GM21526 (cell line): ENCODE measurements at regions not wholly inside any gene's neighbourhood (a gene's known extent, or its start where the extent isn't known, plus 50 kb on each side); places are given as distances from the start of the nearest gene placed in this dataset.
"Not testable (repeated sequence)": the region's sequence is repeated elsewhere in the genome, so short reads cannot be mapped to it uniquely, and the experiment has no call there.

Source experiments
- ATAC-seq: cut with Tn5 transposase; IDR thresholded peaks from one replicate; pipeline ENCODE4 v1.9.1; 2021; ENCODE audit warnings: moderate library complexity; ENCODE audit not compliant: unreplicated experiment, low FRiP score

DNA sequence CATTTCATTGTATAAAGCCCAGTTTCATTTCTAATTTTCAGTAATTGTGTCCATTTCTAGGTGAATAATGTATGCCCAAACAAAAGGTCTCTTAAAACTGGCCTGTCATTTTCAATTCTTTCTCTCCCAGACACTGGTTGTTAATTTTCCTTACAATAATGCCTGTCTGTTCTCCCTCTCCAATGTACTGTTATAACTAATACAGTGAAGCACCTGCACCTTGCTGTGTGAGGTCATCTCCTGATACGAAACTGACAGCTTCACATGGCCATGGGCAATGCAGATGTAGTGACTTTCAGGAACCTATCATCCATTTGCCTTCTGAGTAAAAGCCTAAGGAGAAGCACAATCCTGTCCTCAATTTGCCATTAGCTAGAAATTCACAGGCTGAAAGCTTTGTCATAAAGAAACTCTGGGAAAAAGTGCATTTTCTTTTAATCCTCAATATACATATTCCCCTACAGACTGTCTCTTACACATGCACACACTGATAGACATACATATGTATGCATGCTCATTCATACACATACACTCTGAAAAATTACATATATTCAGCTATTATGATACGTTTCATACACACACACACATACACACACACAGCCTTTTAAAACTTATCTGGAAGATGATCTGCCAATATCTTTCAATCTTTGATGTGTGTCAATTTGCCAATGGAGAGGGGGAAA lies 1030.3 kb downstream of the TDRD15 start:
- no peak for ATAC-seq

DNA sequence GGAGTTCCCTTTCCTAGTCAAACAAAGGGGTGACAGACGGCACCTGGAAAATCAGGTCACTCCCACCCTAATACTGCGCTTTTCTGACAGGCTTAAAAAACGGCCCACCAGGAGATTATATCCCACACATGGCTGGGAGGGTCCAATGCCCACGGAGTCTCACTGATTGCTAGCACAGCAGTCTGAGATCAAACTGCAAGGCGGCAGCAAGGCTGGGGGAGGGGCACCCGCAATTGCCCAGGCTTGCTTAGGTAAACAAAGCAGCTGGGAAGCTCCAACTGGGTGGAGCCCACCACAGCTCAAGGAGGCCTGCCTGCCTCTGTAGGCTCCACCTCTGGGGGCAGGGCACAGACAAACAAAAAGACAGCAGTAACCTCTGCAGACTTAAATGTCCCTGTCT lies 1032.9 kb downstream of the TDRD15 start:
- not testable (repeated sequence) for ATAC-seq

- no peak for ATAC-seq
Observed at GRCh38 chr2:22167256-22167655, 1043.5 kb downstream of the TDRD15 start.

GRCh38 chr2:22175003-22175402 lies 1051.2 kb downstream of the TDRD15 start:
- no peak for ATAC-seq

GRCh38 chr2:22185251-22185650 lies 1061.5 kb downstream of the TDRD15 start:
- ATAC-seq: no peak

- ATAC-seq: not testable (repeated sequence)
Observed at GRCh38 chr2:22186261-22186828, 1062.6 kb downstream of the TDRD15 start.

DNA sequence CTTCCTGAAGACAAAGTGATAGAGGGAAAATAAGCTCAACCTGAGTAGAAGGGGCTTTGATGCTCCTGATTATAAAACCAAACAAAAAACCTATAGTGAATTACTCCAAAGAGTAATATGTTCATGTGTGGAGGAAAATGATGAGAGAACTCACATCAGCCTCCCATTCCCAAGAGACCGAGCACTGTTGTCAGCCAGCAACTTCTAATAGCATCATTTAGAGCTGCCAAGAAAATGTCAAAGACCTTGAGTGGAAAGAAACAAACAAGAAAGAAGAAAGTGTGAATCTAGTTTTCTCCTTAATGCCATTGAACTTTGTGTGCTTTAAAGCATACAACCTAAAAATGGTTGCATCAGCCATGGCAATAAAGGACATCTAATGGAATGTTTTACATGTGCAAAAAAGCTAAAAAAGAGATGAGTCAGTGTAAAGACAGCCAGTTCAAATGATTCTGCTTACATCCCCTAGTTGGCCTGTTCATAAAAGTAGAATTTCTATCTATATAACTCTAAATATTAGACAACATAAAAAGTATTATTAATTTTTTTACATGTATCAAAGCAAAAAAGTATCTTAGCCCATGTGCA lies 1066.2 kb downstream of the TDRD15 start:
- no peak for ATAC-seq

- ATAC-seq: no peak
Observed at GRCh38 chr2:22194218-22194617, 1070.5 kb downstream of the TDRD15 start.

DNA sequence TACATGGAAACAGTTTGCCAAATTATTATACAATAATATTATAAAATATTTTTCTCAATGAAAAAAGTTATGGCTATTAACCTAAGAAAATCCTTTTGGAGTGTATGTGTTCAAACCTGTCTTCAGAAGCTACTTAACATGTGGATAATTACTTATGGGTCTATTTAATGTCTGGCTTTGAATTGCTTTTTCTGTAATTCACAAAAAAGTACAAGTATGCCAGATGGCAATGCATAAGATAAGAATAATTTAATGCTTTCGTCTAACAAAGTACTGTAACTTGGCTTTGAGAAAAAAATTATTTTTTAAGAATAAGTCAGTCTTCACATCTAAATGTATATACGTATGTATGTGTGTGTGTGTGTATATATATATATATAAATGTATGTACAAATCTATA lies 1073.0 kb downstream of the TDRD15 start:
- no peak for ATAC-seq

DNA sequence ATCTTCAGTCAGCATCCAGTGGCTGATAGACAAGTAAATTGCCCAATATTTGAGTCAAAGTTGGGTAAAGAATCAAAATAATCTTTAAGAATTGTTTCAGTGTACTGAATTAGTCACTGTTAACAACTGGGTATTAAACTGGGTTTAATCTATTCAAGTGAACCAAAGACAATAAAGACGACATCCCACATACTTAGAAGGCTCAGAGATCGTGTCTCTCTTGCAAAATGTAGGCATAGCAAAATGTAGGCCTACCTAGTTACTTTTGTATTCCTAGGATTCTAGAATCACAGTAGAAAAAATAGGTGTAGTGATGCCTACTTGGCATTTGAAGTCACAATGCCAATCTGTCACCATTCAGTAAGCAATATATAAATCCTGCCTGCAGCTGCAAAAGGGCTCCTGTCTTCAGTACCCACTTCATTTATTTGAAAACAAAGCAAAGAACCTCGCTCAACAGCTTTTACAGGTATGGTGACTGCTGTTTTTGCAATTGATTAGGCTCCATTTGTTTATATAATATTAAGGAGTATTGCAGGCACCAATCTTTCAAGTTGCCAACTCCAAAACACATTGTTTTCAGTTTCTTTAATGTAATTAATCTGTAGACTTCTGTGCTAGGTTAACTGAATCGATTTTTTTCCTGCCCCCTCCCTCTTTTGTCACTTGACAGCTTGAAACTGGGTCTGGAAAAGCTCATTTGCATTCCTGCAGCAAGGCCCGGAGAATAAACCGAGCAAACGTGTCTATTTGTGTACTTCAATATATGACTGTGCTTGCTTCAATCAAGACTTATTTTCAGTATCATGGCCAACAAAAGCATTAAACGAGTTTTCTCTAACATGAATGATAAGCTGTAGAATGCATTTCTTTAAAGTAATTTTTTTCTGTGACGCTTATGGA lies 1074.9 kb downstream of the TDRD15 start:
- ATAC-seq: no peak

GRCh38 chr2:22199994-22200393 lies 1076.2 kb downstream of the TDRD15 start:
- no peak for ATAC-seq

DNA sequence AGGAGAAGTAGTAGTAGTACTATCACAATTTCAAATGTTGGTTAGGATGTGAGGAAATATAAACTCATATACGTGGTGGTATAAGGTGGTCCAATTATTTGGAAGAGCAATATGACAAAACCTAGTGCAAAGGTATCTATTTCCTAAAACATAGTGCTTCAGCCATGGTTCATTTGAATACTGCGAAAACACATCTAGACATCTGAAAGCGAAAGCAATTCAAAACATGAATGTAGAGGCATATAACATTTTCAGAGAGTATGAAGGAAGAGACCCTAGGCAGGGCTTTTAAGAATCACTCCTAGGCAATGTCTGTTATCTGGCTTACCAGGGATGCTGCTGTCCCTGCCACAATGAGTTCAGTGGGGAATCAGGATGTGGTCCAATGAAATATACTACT lies 1085.8 kb downstream of the TDRD15 start:
- no peak for ATAC-seq

DNA sequence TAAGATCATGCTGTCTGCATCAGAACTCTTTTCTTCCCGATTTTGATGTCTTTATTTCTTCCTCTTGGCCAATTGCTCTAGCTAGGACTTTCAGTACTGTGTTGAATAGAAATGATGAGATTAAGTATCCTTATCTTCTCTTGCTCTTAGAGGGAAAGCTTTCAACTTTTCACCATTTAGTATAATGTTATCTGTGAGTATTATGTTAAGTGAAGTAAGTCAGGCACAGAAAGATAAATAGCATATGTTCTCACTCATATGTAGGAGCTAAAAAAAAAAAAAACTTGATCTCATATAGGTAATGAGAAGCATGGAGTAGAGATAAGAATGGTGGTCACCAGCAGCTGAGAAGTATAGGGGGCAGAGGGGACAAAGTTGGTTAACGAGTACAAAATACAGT lies 1089.5 kb downstream of the TDRD15 start:
- ATAC-seq: no peak

- no peak for ATAC-seq
Observed at GRCh38 chr2:22215517-22215916, 1091.7 kb downstream of the TDRD15 start.

DNA sequence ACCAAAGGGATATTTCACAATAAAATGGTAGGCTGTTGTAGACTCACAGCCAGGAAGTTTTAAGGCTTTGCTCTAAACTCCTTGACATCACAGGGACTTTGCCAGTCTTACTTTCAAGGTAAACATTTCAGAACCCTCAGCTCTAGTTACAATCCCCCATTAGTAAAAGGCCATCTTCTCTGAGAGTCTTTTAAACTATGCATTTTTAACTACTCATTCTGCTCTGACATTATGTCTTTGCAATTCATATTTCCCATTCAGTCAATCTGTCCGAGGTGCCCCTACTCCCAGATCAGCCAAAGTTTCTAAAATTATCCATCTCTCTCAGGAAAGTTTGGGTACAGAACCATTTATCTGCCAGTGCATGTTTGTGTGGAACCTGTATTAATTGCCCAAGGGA lies 1094.1 kb downstream of the TDRD15 start:
- ATAC-seq: no peak

- no peak for ATAC-seq
Observed at GRCh38 chr2:22221006-22221405, 1097.2 kb downstream of the TDRD15 start.

GRCh38 chr2:22238967-22239366 lies 1115.2 kb downstream of the TDRD15 start:
- no peak for ATAC-seq

DNA sequence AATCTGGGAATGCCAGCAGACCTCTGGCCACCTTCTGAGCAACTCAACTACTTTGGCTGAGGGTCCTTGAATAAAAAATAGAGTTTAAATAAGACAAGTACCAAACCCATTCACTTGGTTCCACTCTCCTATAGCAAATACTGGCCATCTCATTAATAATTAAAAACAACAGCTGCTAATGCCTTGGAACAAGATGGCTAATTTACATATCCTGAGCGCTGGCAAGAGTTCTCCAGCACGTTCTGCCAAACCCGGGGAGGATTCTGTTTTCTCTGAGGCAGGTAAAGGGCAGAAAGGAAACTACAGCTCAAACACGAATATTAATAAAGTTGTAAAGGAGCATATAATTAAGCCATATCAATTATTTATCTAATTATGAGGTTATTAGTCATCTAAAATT lies 1123.7 kb downstream of the TDRD15 start:
- no peak for ATAC-seq

- no peak for ATAC-seq
Observed at GRCh38 chr2:22248851-22249250, 1125.1 kb downstream of the TDRD15 start.

GRCh38 chr2:22253171-22253570 lies 1129.4 kb downstream of the TDRD15 start:
- ATAC-seq: no peak

DNA sequence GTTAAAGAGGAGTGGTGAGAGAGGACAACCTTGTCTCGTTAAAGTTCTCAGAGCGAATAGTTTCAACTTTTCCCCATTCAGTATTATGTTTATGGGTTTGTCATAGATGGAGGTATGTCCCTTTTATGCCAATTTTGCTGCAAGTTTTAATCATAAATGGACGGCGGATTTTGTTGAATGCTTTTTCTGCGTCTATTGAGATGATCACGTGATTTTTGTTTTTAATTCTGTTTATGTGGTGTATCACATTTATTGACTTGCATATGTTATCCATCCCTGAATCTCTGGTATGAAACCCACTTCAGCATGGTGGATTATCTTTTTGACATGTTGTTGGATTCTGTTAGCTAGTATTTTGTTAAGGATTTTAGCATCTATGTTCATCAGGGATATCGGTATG lies 1123.8 kb upstream of the KLHL29 start:
- no peak for ATAC-seq
